GM23338 (cell line): ENCODE measurements at regions not wholly inside any gene's neighbourhood (a gene's known extent, or its start where the extent isn't known, plus 50 kb on each side); places are given as distances from the start of the nearest gene placed in this dataset.

ENCODE experiments used
- ATAC-seq: fragments of 200-7000 bp; cut with Tn5 transposase; 3 replicates; pipeline ENCODE4 v1.9.1; 2020
- DNase-seq: peaks from one replicate; pipeline ENCODE4 v3.0.0-alpha.2; 2015; ENCODE audit warnings: low spot score
- H2AFZ ChIP-seq: fragments of 200-600 bp; sonication (generic); 2 replicates; pipeline ENCODE4 v1.8.0; 2016; ENCODE audit warnings: antibody characterized with exemption, mild to moderate bottlenecking, moderate library complexity
- H3F3A ChIP-seq: fragments of 200-600 bp; sonication (generic); replicated peaks from 2 replicates; pipeline ENCODE4 v1.8.0; 2017; ENCODE audit warnings: antibody characterized with exemption, mixed run types, low read depth
- H3K27ac ChIP-seq: fragments of 200-600 bp; sonication (generic); 2 replicates; pipeline ENCODE4 v1.6.1; 2016; ENCODE audit warnings: low read depth
- H3K27me3 ChIP-seq: fragments of 200-600 bp; sonication (generic); 2 replicates; pipeline ENCODE4 v1.8.0; 2016; ENCODE audit warnings: mild to moderate bottlenecking, mixed run types, moderate library complexity; ENCODE audit not compliant: insufficient read depth
- H3K36me3 ChIP-seq: fragments of 200-600 bp; sonication (generic); 2 replicates; pipeline ENCODE4 v1.8.0; 2016; ENCODE audit warnings: mild to moderate bottlenecking; ENCODE audit not compliant: insufficient read depth
- H3K4me1 ChIP-seq: fragments of 200-600 bp; sonication (generic); 2 replicates; pipeline ENCODE4 v1.8.0; 2016; ENCODE audit warnings: mild to moderate bottlenecking, moderate library complexity; ENCODE audit not compliant: insufficient read depth
- H3K4me2 ChIP-seq: fragments of 200-600 bp; sonication (generic); 2 replicates; pipeline ENCODE4 v1.7.1; 2017; ENCODE audit warnings: mixed run types
- H3K4me3 ChIP-seq: fragments of 200-600 bp; sonication (generic); 2 replicates; pipeline ENCODE4 v1.6.1; 2016; ENCODE audit warnings: mixed run types
- H3K79me2 ChIP-seq: fragments of 200-600 bp; sonication (generic); replicated peaks from 2 replicates; pipeline ENCODE4 v1.8.0; 2017; ENCODE audit warnings: mild to moderate bottlenecking; ENCODE audit not compliant: insufficient read depth
- H3K9me2 ChIP-seq: fragments of 200-600 bp; sonication (generic); 2 replicates; pipeline ENCODE4 v1.8.0; 2017; ENCODE audit not compliant: insufficient read depth
- H4K20me1 ChIP-seq: fragments of 200-600 bp; sonication (generic); replicated peaks from 2 replicates; pipeline ENCODE4 v1.8.0; 2017; ENCODE audit warnings: mild to moderate bottlenecking; ENCODE audit not compliant: insufficient read depth
- H3K27ac Mint-ChIP-seq: 2 replicates; pipeline ENCODE4 v1.8.0; 2020; ENCODE audit warnings: inconsistent platforms, mild to moderate bottlenecking, moderate library complexity, mixed read lengths
- H3K27me3 Mint-ChIP-seq: 3 replicates; pipeline ENCODE4 v1.8.0; 2022; ENCODE audit warnings: low read depth, mild to moderate bottlenecking, moderate library complexity, mixed read lengths, inconsistent platforms; ENCODE audit not compliant: insufficient read depth, poor library complexity
- H3K36me3 Mint-ChIP-seq: 3 replicates; pipeline ENCODE4 v1.8.0; 2021; ENCODE audit warnings: low read depth, mild to moderate bottlenecking, inconsistent platforms, moderate library complexity, mixed read lengths
- H3K4me1 Mint-ChIP-seq: 3 replicates; pipeline ENCODE4 v1.8.0; 2020; ENCODE audit warnings: mild to moderate bottlenecking, inconsistent platforms, mixed read lengths
- H3K4me3 Mint-ChIP-seq: 3 replicates; pipeline ENCODE4 v1.8.0; 2021; ENCODE audit warnings: moderate library complexity, mild to moderate bottlenecking, inconsistent platforms, mixed read lengths
- H3K9me3 Mint-ChIP-seq: 3 replicates; pipeline ENCODE4 v1.8.0; 2020; ENCODE audit warnings: moderate library complexity, mild to moderate bottlenecking, inconsistent platforms, mixed read lengths
- CREB1 ChIP-seq: fragments of 250-450 bp; sonication (Bioruptor Pico); IDR thresholded peaks from 2 replicates; pipeline ENCODE4 v1.5.0; 2020; ENCODE audit warnings: low read depth, mild to moderate bottlenecking, moderate library complexity
- EZH2 ChIP-seq: fragments of 200-600 bp; sonication (generic); IDR thresholded peaks from one replicate; pipeline ENCODE4 v1.8.0; 2017; ENCODE audit warnings: antibody characterized with exemption, mild to moderate bottlenecking, low read depth; ENCODE audit not compliant: unreplicated experiment
- EZH2phosphoT487 ChIP-seq: fragments of 200-600 bp; sonication (generic); IDR thresholded peaks from one replicate; pipeline ENCODE4 v1.8.1; 2018; ENCODE audit warnings: antibody characterized with exemption; ENCODE audit not compliant: unreplicated experiment
- JUNB ChIP-seq: IDR thresholded peaks from one replicate; pipeline ENCODE4 v1.6.1; 2016; ENCODE audit warnings: antibody characterized with exemption; ENCODE audit not compliant: unreplicated experiment
- NANOG ChIP-seq: IDR thresholded peaks from 2 replicates; pipeline ENCODE4 v1.6.1; 2016; ENCODE audit warnings: antibody characterized with exemption, borderline replicate concordance
- POLR2AphosphoS5 ChIP-seq: IDR thresholded peaks from 2 replicates; pipeline ENCODE4 v1.6.1; 2016; ENCODE audit warnings: antibody characterized with exemption, low read depth
- STAT1 ChIP-seq: IDR thresholded peaks from one replicate; pipeline ENCODE4 v1.6.1; 2016; ENCODE audit warnings: antibody characterized with exemption; ENCODE audit not compliant: unreplicated experiment
- ZNF114 ChIP-seq: fragments of 250-450 bp; sonication (Bioruptor Pico); IDR thresholded peaks from 2 replicates; pipeline ENCODE4 v1.5.0; 2020; ENCODE audit warnings: mild to moderate bottlenecking, moderate library complexity
- ZNF331 ChIP-seq: fragments of 250-450 bp; sonication (Bioruptor Pico); IDR thresholded peaks from 2 replicates; pipeline ENCODE4 v1.5.0; 2020; ENCODE audit warnings: low read depth, mild to moderate bottlenecking, moderate library complexity
- TF ChIP-seq, protein P1 (sequence below): IDR thresholded peaks from 2 replicates; pipeline ENCODE4 v1.6.1; 2016; ENCODE audit warnings: antibody characterized with exemption
- TF ChIP-seq, protein P2 (sequence below), 2 experiments: fragments of 200-600 bp in 1 of 2; sonication (generic) in 1 of 2; conservative IDR thresholded peaks; 2 replicates each; pipeline versions ENCODE4 v1.5.1 to v1.6.1; 2016 to 2017; ENCODE audit warnings: antibody characterized with exemption in 2 of 2, low read depth in 2 of 2, mild to moderate bottlenecking in 2 of 2, moderate library complexity in 1 of 2
- TF ChIP-seq, protein P3 (sequence below): fragments of 250-450 bp; sonication (Bioruptor Pico); IDR thresholded peaks from 2 replicates; pipeline ENCODE4 v1.5.0; 2020; ENCODE audit warnings: mild to moderate bottlenecking, moderate library complexity

DNA sequence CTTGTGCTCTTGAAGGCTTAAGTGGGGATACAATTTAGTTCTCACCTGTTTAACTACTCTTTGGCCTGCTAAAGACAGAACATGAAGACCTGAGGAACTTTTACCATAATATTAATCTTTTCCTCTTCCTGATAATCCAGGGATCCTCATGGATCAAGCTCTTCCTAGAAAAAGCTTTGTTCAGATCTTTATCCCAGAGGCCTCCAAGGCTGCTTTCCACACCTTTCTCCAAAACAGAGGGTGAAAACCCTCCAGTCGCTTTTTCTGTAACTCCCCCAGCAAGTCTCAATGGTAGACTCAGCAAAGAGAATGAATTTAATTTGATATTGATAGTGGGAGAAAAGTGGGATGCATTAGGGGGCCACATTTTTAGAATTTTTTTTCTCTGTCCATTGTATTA is 203.6 kb downstream of the CGGBP1 start:
- Histone ChIP-seq H4K20me1 (no peaks in the 10 kb centered on the region), H3F3A (no peaks in the 10 kb centered on the region), H3K9me2 (no peaks in the 10 kb centered on the region), H3K4me2 (no peak overlapping the region), H2AFZ (no peak overlapping the region), H3K4me3 (no peak overlapping the region), H3K4me1 (no peaks in the 10 kb centered on the region), H3K79me2 (no peaks in the 10 kb centered on the region), H3K27me3 (no peaks in the 10 kb centered on the region), H3K27ac (no peak overlapping the region), H3K36me3 (no peaks in the 10 kb centered on the region)
- peaks cover 2% of the 10 kb centered on the region; the same call in 2 of the 3 replicates for H3K9me3 Mint-ChIP-seq
- no peaks in the 10 kb centered on the region for H3K4me1 Mint-ChIP-seq
- no peak for DNase-seq
- TF ChIP-seq EZH2, result no peak
- no peak for TF ChIP-seq POLR2AphosphoS5
- no peak for TF ChIP-seq CREB1
- TF ChIP-seq NANOG, result no peak
- TF ChIP-seq, protein P1, sequence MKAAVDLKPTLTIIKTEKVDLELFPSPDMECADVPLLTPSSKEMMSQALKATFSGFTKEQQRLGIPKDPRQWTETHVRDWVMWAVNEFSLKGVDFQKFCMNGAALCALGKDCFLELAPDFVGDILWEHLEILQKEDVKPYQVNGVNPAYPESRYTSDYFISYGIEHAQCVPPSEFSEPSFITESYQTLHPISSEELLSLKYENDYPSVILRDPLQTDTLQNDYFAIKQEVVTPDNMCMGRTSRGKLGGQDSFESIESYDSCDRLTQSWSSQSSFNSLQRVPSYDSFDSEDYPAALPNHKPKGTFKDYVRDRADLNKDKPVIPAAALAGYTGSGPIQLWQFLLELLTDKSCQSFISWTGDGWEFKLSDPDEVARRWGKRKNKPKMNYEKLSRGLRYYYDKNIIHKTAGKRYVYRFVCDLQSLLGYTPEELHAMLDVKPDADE, result no peak
- no peak for TF ChIP-seq JUNB
- no peak for TF ChIP-seq ZNF114 (CRISPR knock-in tag)
- no peak for TF ChIP-seq EZH2phosphoT487
- no peak for TF ChIP-seq ZNF331 (CRISPR knock-in tag)
- TF ChIP-seq, protein P2, sequence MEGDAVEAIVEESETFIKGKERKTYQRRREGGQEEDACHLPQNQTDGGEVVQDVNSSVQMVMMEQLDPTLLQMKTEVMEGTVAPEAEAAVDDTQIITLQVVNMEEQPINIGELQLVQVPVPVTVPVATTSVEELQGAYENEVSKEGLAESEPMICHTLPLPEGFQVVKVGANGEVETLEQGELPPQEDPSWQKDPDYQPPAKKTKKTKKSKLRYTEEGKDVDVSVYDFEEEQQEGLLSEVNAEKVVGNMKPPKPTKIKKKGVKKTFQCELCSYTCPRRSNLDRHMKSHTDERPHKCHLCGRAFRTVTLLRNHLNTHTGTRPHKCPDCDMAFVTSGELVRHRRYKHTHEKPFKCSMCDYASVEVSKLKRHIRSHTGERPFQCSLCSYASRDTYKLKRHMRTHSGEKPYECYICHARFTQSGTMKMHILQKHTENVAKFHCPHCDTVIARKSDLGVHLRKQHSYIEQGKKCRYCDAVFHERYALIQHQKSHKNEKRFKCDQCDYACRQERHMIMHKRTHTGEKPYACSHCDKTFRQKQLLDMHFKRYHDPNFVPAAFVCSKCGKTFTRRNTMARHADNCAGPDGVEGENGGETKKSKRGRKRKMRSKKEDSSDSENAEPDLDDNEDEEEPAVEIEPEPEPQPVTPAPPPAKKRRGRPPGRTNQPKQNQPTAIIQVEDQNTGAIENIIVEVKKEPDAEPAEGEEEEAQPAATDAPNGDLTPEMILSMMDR (conservative IDR thresholded peaks at IDR 0.05; ENCODE audit: low read depth in 2 of 2), result no peak
- H3K36me3 Mint-ChIP-seq, result no peaks in the 10 kb centered on the region; the same call in 1 of the 3 replicates
- ATAC-seq, result no peak
- no peak overlapping the region for H3K4me3 Mint-ChIP-seq
- no peaks in the 10 kb centered on the region for H3K27me3 Mint-ChIP-seq
- H3K27ac Mint-ChIP-seq, result no peak overlapping the region

DNA sequence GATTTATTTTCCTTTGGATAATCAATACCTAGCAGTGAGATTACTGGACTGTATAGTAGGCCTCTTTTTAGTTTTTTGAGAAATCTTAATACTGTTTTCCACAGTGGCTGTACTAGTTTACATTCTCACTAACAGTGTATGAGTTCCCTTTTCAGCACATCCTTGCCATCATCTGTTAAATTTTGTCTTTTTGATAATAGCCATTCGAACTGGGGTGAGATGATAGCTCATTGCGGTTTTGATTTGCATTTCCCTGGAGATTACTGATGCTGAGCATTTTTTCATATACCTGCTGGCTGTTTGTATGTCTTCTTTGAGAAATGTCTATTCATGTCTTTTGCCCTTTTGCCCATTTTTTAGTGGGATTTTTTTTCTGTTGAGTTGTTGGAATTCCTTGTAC is 210.8 kb downstream of the CGGBP1 start:
- Histone ChIP-seq H3K9me2 (no peaks in the 10 kb centered on the region), H3F3A (no peaks in the 10 kb centered on the region), H3K27ac (no peak overlapping the region), H2AFZ (no peak overlapping the region), H3K4me3 (no peak overlapping the region), H3K27me3 (no peaks in the 10 kb centered on the region), H4K20me1 (no peaks in the 10 kb centered on the region), H3K36me3 (no peaks in the 10 kb centered on the region), H3K4me2 (no peak overlapping the region), H3K79me2 (no peaks in the 10 kb centered on the region), H3K4me1 (no peaks in the 10 kb centered on the region)
- no peaks in the 10 kb centered on the region for H3K27me3 Mint-ChIP-seq
- H3K27ac Mint-ChIP-seq, result no peak overlapping the region
- ATAC-seq (no peak), DNase-seq (no peak)
- H3K36me3 Mint-ChIP-seq, result no peaks in the 10 kb centered on the region; the same call in 1 of the 3 replicates
- H3K4me3 Mint-ChIP-seq, result no peak overlapping the region
- H3K9me3 Mint-ChIP-seq, result peaks cover 4% of the 10 kb centered on the region; the same call in 2 of the 3 replicates
- no peaks in the 10 kb centered on the region for H3K4me1 Mint-ChIP-seq
- TF ChIP-seq NANOG (no peak), CREB1 (no peak), EZH2phosphoT487 (no peak), STAT1 (no peak), EZH2 (no peak)
- TF ChIP-seq, protein P3, sequence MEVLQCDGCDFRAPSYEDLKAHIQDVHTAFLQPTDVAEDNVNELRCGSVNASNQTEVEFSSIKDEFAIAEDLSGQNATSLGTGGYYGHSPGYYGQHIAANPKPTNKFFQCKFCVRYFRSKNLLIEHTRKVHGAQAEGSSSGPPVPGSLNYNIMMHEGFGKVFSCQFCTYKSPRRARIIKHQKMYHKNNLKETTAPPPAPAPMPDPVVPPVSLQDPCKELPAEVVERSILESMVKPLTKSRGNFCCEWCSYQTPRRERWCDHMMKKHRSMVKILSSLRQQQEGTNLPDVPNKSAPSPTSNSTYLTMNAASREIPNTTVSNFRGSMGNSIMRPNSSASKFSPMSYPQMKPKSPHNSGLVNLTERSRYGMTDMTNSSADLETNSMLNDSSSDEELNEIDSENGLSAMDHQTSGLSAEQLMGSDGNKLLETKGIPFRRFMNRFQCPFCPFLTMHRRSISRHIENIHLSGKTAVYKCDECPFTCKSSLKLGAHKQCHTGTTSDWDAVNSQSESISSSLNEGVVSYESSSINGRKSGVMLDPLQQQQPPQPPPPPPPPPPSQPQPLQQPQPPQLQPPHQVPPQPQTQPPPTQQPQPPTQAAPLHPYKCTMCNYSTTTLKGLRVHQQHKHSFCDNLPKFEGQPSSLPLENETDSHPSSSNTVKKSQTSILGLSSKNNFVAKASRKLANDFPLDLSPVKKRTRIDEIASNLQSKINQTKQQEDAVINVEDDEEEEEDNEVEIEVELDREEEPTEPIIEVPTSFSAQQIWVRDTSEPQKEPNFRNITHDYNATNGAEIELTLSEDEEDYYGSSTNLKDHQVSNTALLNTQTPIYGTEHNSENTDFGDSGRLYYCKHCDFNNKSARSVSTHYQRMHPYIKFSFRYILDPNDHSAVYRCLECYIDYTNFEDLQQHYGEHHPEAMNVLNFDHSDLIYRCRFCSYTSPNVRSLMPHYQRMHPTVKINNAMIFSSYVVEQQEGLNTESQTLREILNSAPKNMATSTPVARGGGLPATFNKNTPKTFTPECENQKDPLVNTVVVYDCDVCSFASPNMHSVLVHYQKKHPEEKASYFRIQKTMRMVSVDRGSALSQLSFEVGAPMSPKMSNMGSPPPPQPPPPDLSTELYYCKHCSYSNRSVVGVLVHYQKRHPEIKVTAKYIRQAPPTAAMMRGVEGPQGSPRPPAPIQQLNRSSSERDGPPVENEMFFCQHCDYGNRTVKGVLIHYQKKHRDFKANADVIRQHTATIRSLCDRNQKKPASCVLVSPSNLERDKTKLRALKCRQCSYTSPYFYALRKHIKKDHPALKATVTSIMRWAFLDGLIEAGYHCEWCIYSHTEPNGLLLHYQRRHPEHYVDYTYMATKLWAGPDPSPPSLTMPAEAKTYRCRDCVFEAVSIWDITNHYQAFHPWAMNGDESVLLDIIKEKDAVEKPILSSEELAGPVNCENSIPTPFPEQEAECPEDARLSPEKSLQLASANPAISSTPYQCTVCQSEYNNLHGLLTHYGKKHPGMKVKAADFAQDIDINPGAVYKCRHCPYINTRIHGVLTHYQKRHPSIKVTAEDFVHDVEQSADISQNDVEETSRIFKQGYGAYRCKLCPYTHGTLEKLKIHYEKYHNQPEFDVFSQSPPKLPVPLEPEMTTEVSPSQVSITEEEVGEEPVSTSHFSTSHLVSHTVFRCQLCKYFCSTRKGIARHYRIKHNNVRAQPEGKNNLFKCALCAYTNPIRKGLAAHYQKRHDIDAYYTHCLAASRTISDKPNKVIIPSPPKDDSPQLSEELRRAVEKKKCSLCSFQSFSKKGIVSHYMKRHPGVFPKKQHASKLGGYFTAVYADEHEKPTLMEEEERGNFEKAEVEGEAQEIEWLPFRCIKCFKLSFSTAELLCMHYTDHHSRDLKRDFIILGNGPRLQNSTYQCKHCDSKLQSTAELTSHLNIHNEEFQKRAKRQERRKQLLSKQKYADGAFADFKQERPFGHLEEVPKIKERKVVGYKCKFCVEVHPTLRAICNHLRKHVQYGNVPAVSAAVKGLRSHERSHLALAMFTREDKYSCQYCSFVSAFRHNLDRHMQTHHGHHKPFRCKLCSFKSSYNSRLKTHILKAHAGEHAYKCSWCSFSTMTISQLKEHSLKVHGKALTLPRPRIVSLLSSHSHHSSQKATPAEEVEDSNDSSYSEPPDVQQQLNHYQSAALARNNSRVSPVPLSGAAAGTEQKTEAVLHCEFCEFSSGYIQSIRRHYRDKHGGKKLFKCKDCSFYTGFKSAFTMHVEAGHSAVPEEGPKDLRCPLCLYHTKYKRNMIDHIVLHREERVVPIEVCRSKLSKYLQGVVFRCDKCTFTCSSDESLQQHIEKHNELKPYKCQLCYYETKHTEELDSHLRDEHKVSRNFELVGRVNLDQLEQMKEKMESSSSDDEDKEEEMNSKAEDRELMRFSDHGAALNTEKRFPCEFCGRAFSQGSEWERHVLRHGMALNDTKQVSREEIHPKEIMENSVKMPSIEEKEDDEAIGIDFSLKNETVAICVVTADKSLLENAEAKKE, result no peak
